RWPE1 (cell line): ENCODE measurements at regions not wholly inside any gene's neighbourhood (a gene's known extent, or its start where the extent isn't known, plus 50 kb on each side); places are given as distances from the start of the nearest gene placed in this dataset.

Experiments
- CTCF ChIA-PET: fragments of 350-600 bp; sonication (Branson Sonifier 250); formaldehyde crosslinking; extraction: SDS; loops from one replicate; lab custom pipeline; 2021; lab: Yijun Ruan, JAX
- POLR2A ChIA-PET: fragments of 400-600 bp; formaldehyde crosslinking; extraction: SDS; loops from one replicate; lab custom pipeline; 2020; ENCODE audit warnings: antibody characterized with exemption; ENCODE audit not compliant: low non-redundant PET; lab: Yijun Ruan, JAX
- DNase-seq: peaks from one replicate; pipeline ENCODE4 v3.0.0; 2012; ENCODE audit warnings: low spot score
- H3K27ac ChIP-seq: fragments of 450-650 bp; 2 replicates; pipeline ENCODE4 v1.5.1; 2017
- TF ChIP-seq, protein P1 (sequence below): fragments of 450-650 bp; conservative IDR thresholded peaks from 2 replicates; pipeline ENCODE4 v1.5.1; 2017; ENCODE audit warnings: low read depth, mild to moderate bottlenecking

DNA sequence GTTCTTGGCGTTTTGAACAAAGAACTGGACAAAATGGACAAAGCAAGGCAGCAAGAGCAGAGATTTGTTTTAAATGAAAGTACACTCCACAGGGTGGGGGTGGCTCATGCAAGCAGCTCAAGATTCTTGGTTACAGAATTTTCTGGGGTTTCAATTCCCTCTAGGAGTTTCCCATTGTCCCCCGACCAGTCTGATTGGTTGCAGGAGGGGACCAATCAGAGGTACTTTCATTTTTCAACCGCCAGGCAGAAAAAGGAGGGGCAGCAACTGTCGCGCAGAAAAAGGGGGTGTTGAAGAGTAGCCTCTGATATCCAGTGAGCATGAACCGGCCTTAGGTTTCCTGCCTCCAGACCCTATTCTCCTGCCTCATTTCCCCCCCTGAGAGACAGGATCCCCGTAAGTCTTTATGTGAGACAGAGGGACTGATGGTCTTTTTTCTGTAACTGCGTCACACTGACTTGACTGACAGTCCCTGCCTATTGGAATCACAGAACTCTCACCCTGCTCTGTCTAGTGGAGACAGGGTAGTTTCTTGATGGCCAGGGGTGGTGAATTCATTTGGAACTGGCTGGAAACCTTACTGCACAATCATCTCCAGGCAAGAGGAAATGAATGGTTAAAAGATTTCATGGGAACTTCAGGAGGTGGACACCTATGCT lies 59.4 kb upstream of the ALOX12 start:
- no peak overlapping the region for H3K27ac ChIP-seq
- TF ChIP-seq, protein P1, sequence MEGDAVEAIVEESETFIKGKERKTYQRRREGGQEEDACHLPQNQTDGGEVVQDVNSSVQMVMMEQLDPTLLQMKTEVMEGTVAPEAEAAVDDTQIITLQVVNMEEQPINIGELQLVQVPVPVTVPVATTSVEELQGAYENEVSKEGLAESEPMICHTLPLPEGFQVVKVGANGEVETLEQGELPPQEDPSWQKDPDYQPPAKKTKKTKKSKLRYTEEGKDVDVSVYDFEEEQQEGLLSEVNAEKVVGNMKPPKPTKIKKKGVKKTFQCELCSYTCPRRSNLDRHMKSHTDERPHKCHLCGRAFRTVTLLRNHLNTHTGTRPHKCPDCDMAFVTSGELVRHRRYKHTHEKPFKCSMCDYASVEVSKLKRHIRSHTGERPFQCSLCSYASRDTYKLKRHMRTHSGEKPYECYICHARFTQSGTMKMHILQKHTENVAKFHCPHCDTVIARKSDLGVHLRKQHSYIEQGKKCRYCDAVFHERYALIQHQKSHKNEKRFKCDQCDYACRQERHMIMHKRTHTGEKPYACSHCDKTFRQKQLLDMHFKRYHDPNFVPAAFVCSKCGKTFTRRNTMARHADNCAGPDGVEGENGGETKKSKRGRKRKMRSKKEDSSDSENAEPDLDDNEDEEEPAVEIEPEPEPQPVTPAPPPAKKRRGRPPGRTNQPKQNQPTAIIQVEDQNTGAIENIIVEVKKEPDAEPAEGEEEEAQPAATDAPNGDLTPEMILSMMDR, result no peak
- no peak for DNase-seq
- CTCF ChIA-PET, result interaction anchor here (1.0 kb wide), 1 partner anchor 22 kb away, joined by 3 read pairs; no protein-coding TSS in a partner anchor
- POLR2A ChIA-PET, result no interaction called here

DNA sequence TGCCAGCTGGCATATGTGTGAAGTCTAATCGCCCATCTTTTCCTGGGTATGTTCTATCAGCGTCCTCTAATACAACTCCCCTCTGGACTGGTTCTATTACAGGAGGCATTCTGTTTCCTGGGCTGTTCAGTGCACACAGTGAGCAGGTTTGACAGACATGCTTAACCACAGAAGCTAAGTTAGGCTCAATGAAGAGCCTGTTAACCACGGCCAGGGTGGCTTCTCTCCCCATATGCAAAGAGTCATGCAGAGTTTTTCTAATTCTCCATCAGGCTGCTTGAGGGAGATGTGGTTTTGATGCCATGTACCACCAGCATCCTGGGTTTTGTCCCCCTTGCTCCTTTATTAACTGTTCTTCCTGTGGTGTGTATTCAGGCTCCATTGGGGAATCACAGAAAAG lies 57.2 kb upstream of the ALOX12 start:
- POLR2A ChIA-PET, result no interaction called here
- no peak overlapping the region for H3K27ac ChIP-seq
- CTCF ChIA-PET, result interaction anchor here (0.9 kb wide), 1 partner anchor 28 kb away, joined by 4 read pairs; no protein-coding TSS in a partner anchor
- TF ChIP-seq, protein P1, result no peak
- DNase-seq, result no peak

DNA sequence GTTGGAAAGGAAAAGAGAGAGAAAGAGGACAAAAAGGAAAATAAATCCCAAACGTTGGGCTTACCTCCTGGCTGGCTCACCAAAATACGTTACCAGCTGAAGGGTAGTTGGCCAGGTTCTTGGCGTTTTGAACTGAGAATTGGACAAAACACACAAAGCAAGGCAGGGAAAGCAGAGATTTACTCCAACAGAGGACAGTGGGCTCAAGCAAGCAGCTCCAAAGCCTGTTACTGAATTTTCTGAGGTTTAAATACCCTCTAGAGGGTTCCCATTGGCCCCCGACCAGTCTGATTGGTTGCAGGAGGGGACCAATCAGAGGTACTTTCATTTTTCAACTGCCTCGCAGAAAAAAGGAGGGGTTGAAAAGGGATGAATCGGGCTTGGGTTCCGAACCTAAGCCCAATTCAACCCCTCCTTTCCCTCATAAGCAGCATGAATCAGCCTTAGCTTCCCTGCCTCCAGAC lies 55.6 kb upstream of the ALOX12 start:
- CTCF ChIA-PET, result interaction anchor here (1.2 kb wide), 1 partner anchor 29 kb away, joined by 7 read pairs; no protein-coding TSS in a partner anchor

DNA sequence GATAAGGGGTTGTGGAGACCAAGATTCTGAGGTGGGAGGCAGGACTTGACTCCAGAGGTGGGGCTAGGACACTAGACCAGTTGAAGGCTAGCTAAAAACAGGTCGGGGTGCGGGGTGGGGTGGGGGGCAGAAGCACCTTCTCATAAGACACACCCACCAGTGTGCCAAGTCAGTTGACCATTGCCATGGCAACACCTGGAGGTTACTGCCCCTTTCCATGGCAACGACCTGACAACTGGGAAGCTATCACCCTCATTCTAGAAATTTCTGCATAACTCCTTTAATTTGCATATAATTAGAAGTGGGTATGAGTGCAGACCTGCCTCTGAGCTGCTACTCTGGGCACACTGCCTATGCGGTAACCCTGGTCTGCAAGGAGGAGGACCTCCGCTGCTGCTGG lies 53.9 kb upstream of the ALOX12 start:
- H3K27ac ChIP-seq, result no peak overlapping the region
- DNase-seq, result no peak
- POLR2A ChIA-PET, result no interaction called here
- CTCF ChIA-PET, result no interaction called here
- TF ChIP-seq, protein P1, result no peak

More for the DNA sequence above, 55.6 kb upstream of the ALOX12 start:
- DNase-seq, result no peak
- TF ChIP-seq, protein P1, result no peak
- H3K27ac ChIP-seq, result no peak overlapping the region
- POLR2A ChIA-PET, result no interaction called here

DNA sequence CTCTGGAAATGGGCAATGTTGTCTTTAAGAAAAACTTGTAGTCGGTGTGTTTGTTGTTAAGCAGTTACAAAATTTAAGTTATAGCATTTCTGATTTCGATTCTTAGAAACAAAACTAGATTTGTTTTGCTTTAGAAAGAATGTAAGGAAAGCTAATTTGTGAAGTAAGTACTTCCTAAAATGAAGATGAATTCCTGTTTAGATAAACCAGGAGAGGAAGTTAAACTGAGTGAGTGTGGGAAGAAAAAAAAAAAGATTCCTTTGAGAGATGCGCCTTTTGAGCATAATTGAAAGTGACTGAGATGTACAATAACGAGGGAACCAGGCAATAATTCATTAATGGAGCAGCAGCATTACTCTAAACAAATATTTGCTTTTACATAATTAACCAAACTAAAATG lies 52.4 kb upstream of the ALOX12 start:
- ChIA-PET CTCF (no interaction called here), POLR2A (no interaction called here)
- H3K27ac ChIP-seq, result no peak overlapping the region
- TF ChIP-seq, protein P1, result no peak
- DNase-seq, result no peak
